ENCODE measurements at regions not wholly inside any gene's neighbourhood (a gene's known extent, or its start where the extent isn't known, plus 50 kb on each side); places are given as distances from the start of the nearest gene placed in this dataset.
"Not testable (repeated sequence)": the region's sequence is repeated elsewhere in the genome, so short reads cannot be mapped to it uniquely, and the experiment has no call there.

- Histone ChIP-seq H3K36me3 (ENCODE audit: insufficient read depth, low read length) (no peaks in the 10 kb centered on the region), H3K4me3 (ENCODE audit: low read length in 2 of 2) (no peak overlapping the region), H3K27ac (ENCODE audit: low read depth, low read length) (no peak overlapping the region), H3K9me3 (ENCODE audit: control insufficient read depth in 1 of 2, low read length in 2 of 2) (no peaks in the 10 kb centered on the region), H3K27me3 (ENCODE audit: insufficient read depth, low read length) (no peaks in the 10 kb centered on the region), H3K4me1 (ENCODE audit: insufficient read depth, low read length) (no peaks in the 10 kb centered on the region)
- POLR2A ChIA-PET (ENCODE audit: partially characterized antibody), result no interaction called here
- Mint-ChIP-seq H3K36me3 (no peaks in the 10 kb centered on the region), H3K4me3 (no peak overlapping the region), H3K4me1 (no peaks in the 10 kb centered on the region), H3K27me3 (peaks cover 13 to 14% of the 10 kb centered on the region in 2 donors), H3K9me3 (peaks cover 0 to 6% (median 0%) of the 10 kb centered on the region in 8 donors), H3K27ac (no peak overlapping the region)
- no peak for DNase-seq
- intact Hi-C loops (cut with micrococcal nuclease), result no loop called here
- CTCF ChIA-PET (ENCODE audit: partially characterized antibody), result no interaction called here
Observed at GRCh38 chr5:5882706-5883105, 460.2 kb downstream of the ICE1 start.

- no peak overlapping the region for H3K27ac Mint-ChIP-seq
- POLR2A ChIA-PET (ENCODE audit: partially characterized antibody), result no interaction called here
- H3K4me3 Mint-ChIP-seq, result no peak overlapping the region
- Histone ChIP-seq H3K27ac (ENCODE audit: low read depth, low read length) (no peak overlapping the region), H3K36me3 (ENCODE audit: insufficient read depth, low read length) (no peaks in the 10 kb centered on the region), H3K27me3 (ENCODE audit: insufficient read depth, low read length) (no peaks in the 10 kb centered on the region), H3K9me3 (ENCODE audit: control insufficient read depth in 1 of 2, low read length in 2 of 2) (no peaks in the 10 kb centered on the region), H3K4me1 (ENCODE audit: insufficient read depth, low read length) (no peaks in the 10 kb centered on the region), H3K4me3 (ENCODE audit: low read length in 2 of 2) (no peak overlapping the region)
- intact Hi-C loops (cut with micrococcal nuclease), result no loop called here
- no peaks in the 10 kb centered on the region for H3K4me1 Mint-ChIP-seq
- H3K36me3 Mint-ChIP-seq, result no peaks in the 10 kb centered on the region
- no peak for DNase-seq
- CTCF ChIA-PET (ENCODE audit: partially characterized antibody), result no interaction called here
- H3K9me3 Mint-ChIP-seq, result peaks cover 0 to 6% (median 0%) of the 10 kb centered on the region in 8 donors
- H3K27me3 Mint-ChIP-seq, result peaks cover 12 to 14% of the 10 kb centered on the region in 2 donors
Observed at GRCh38 chr5:5881294-5881693, 458.8 kb downstream of the ICE1 start.

- ChIA-PET POLR2A (ENCODE audit: partially characterized antibody) (no interaction called here), CTCF (ENCODE audit: partially characterized antibody) (no interaction called here)
- Mint-ChIP-seq H3K27me3 (peaks cover 9 to 15% of the 10 kb centered on the region in 2 donors), H3K4me1 (no peaks in the 10 kb centered on the region), H3K27ac (no peak overlapping the region), H3K9me3 (peaks cover 0 to 6% (median 0%) of the 10 kb centered on the region in 8 donors), H3K36me3 (no peaks in the 10 kb centered on the region), H3K4me3 (no peak overlapping the region)
- no peaks in the 10 kb centered on the region for H3K36me3 ChIP-seq (ENCODE audit: insufficient read depth, low read length)
- no peaks in the 10 kb centered on the region for H3K27me3 ChIP-seq (ENCODE audit: insufficient read depth, low read length)
- H3K4me1 ChIP-seq (ENCODE audit: insufficient read depth, low read length), result no peaks in the 10 kb centered on the region
- no peak for DNase-seq
- no peak overlapping the region for H3K4me3 ChIP-seq (ENCODE audit: low read length in 2 of 2)
- no peak overlapping the region for H3K27ac ChIP-seq (ENCODE audit: low read depth, low read length)
- intact Hi-C loops (cut with micrococcal nuclease), result no loop called here
- H3K9me3 ChIP-seq (ENCODE audit: control insufficient read depth in 1 of 2, low read length in 2 of 2), result no peaks in the 10 kb centered on the region
Observed at GRCh38 chr5:5880077-5880763, 457.7 kb downstream of the ICE1 start.

- Mint-ChIP-seq H3K36me3 (no peaks in the 10 kb centered on the region), H3K4me3 (no peak overlapping the region), H3K4me1 (no peaks in the 10 kb centered on the region), H3K27me3 (peaks cover 1 to 6% of the 10 kb centered on the region in 2 donors), H3K9me3 (no peaks in the 10 kb centered on the region), H3K27ac (no peak overlapping the region)
- H3K27ac ChIP-seq (ENCODE audit: low read depth, low read length), result no peak overlapping the region
- ChIA-PET CTCF (ENCODE audit: partially characterized antibody) (no interaction called here), POLR2A (ENCODE audit: partially characterized antibody) (no interaction called here)
- no peak overlapping the region for H3K4me3 ChIP-seq (ENCODE audit: low read length in 2 of 2)
- no peak for DNase-seq
- no peaks in the 10 kb centered on the region for H3K4me1 ChIP-seq (ENCODE audit: insufficient read depth, low read length)
- H3K9me3 ChIP-seq (ENCODE audit: control insufficient read depth in 1 of 2, low read length in 2 of 2), result no peaks in the 10 kb centered on the region
- H3K27me3 ChIP-seq (ENCODE audit: insufficient read depth, low read length), result no peaks in the 10 kb centered on the region
- intact Hi-C loops (cut with micrococcal nuclease), result no loop called here
- H3K36me3 ChIP-seq (ENCODE audit: insufficient read depth, low read length), result no peaks in the 10 kb centered on the region
Observed at GRCh38 chr5:5857396-5857795, 434.9 kb downstream of the ICE1 start.

- intact Hi-C loops (cut with micrococcal nuclease), result no loop called here
- H3K4me1 ChIP-seq (ENCODE audit: insufficient read depth, low read length), result no peaks in the 10 kb centered on the region
- no peak for DNase-seq
- H3K36me3 Mint-ChIP-seq, result no peaks in the 10 kb centered on the region
- peaks cover 0 to 2% (median 0%) of the 10 kb centered on the region in 8 donors for H3K9me3 Mint-ChIP-seq
- peaks cover 0 to 6% of the 10 kb centered on the region in 2 donors for H3K27me3 Mint-ChIP-seq
- H3K36me3 ChIP-seq (ENCODE audit: insufficient read depth, low read length), result no peaks in the 10 kb centered on the region
- H3K4me3 ChIP-seq (ENCODE audit: low read length in 2 of 2), result no peak overlapping the region
- no peaks in the 10 kb centered on the region for H3K4me1 Mint-ChIP-seq
- H3K9me3 ChIP-seq (ENCODE audit: control insufficient read depth in 1 of 2, low read length in 2 of 2), result no peaks in the 10 kb centered on the region
- POLR2A ChIA-PET (ENCODE audit: partially characterized antibody), result no interaction called here
- no peak overlapping the region for H3K27ac Mint-ChIP-seq
- H3K27ac ChIP-seq (ENCODE audit: low read depth, low read length), result no peak overlapping the region
- CTCF ChIA-PET (ENCODE audit: partially characterized antibody), result interaction anchor here (0.7 kb wide), 1 partner anchor 19 kb away, joined by 3 read pairs; no protein-coding TSS in a partner anchor
- no peaks in the 10 kb centered on the region for H3K27me3 ChIP-seq (ENCODE audit: insufficient read depth, low read length)
- H3K4me3 Mint-ChIP-seq, result no peak overlapping the region
Observed at GRCh38 chr5:5854087-5854486, 431.6 kb downstream of the ICE1 start.

GRCh38 chr5:5838493-5838892 is 416.0 kb downstream of the ICE1 start:
- ChIA-PET POLR2A (ENCODE audit: partially characterized antibody) (no interaction called here), CTCF (ENCODE audit: partially characterized antibody) (no interaction called here)
- no peak for DNase-seq
- Histone ChIP-seq H3K9me3 (ENCODE audit: control insufficient read depth in 1 of 2, low read length in 2 of 2) (no peaks in the 10 kb centered on the region), H3K4me1 (ENCODE audit: insufficient read depth, low read length) (no peaks in the 10 kb centered on the region), H3K4me3 (ENCODE audit: low read length in 2 of 2) (no peak overlapping the region), H3K27ac (ENCODE audit: low read depth, low read length) (no peak overlapping the region), H3K27me3 (ENCODE audit: insufficient read depth, low read length) (no peaks in the 10 kb centered on the region), H3K36me3 (ENCODE audit: insufficient read depth, low read length) (no peaks in the 10 kb centered on the region)
- H3K27me3 Mint-ChIP-seq, result peaks cover 0 to 2% of the 10 kb centered on the region in 2 donors
- H3K27ac Mint-ChIP-seq, result no peak overlapping the region
- H3K4me1 Mint-ChIP-seq, result no peaks in the 10 kb centered on the region
- H3K9me3 Mint-ChIP-seq, result peaks cover 0 to 2% (median 0%) of the 10 kb centered on the region in 8 donors
- no peaks in the 10 kb centered on the region for H3K36me3 Mint-ChIP-seq
- H3K4me3 Mint-ChIP-seq, result no peak overlapping the region
- intact Hi-C loops (cut with micrococcal nuclease), result no loop called here

GRCh38 chr5:5831622-5832021 is 409.1 kb downstream of the ICE1 start:
- H3K36me3 ChIP-seq (ENCODE audit: insufficient read depth, low read length); H3K27me3 Mint-ChIP-seq; H3K27ac ChIP-seq (ENCODE audit: low read depth, low read length); CTCF ChIA-PET (ENCODE audit: partially characterized antibody); H3K27me3 ChIP-seq (ENCODE audit: insufficient read depth, low read length); H3K9me3 Mint-ChIP-seq; H3K27ac Mint-ChIP-seq; H3K36me3 Mint-ChIP-seq; H3K4me3 ChIP-seq (ENCODE audit: low read length in 2 of 2); intact Hi-C loops (cut with micrococcal nuclease); H3K4me1 ChIP-seq (ENCODE audit: insufficient read depth, low read length); H3K4me3 Mint-ChIP-seq; DNase-seq; H3K9me3 ChIP-seq (ENCODE audit: control insufficient read depth in 1 of 2, low read length in 2 of 2); H3K4me1 Mint-ChIP-seq: not testable (repeated sequence)
- POLR2A ChIA-PET (ENCODE audit: partially characterized antibody), result interaction anchor here (0.7 kb wide), 1 partner anchor 649 kb away, joined by 3 read pairs; no protein-coding TSS in a partner anchor

All from CD4-positive, alpha-beta memory T cell (primary cell).